Large intestine (tissue), 3 donors: ENCODE measurements at regions not wholly inside any gene's neighbourhood (a gene's known extent, or its start where the extent isn't known, plus 50 kb on each side); places are given as distances from the start of the nearest gene placed in this dataset.
A peak's percentile ranks its signal among the peaks of the same experiment; 100 is the strongest.

Source experiments
- DNase-seq, 2 donors: peaks; one replicate each; pipeline versions ENCODE4 v3.0.0 to v3.0.0-alpha.2; 2013
- H3K27ac ChIP-seq: one replicate; pipeline ENCODE4 v1.5.1; 2013; ENCODE audit warnings: low read length
- H3K27me3 ChIP-seq: 2 replicates; pipeline ENCODE4 v1.6.1; 2013; ENCODE audit warnings: low read length; ENCODE audit not compliant: control insufficient read depth, insufficient read depth
- H3K36me3 ChIP-seq: 2 replicates; pipeline ENCODE4 v1.6.1; 2013; ENCODE audit warnings: low read length; ENCODE audit not compliant: control insufficient read depth, insufficient read depth
- H3K4me1 ChIP-seq: one replicate; pipeline ENCODE4 v1.6.1; 2013; ENCODE audit warnings: low read length; ENCODE audit not compliant: control insufficient read depth, insufficient read depth
- H3K4me3 ChIP-seq: one replicate; pipeline ENCODE4 v1.5.1; 2013; ENCODE audit warnings: low read length
- H3K9me3 ChIP-seq: one replicate; pipeline ENCODE4 v1.6.1; 2013; ENCODE audit warnings: mild to moderate bottlenecking, low read depth, low read length, moderate library complexity; ENCODE audit not compliant: control insufficient read depth
- WGBS: methylation state at CpG from one replicate; pipeline ENCODE4 v1.1.5; 2013; ENCODE audit warnings: low lambda C conversion rate; ENCODE audit not compliant: insufficient coverage; 5-methylcytosine and 5-hydroxymethylcytosine counted together

GRCh38 chr12:76685246-76685678 lies 78.7 kb upstream of the ZDHHC17 start:
- Histone ChIP-seq H3K36me3 (no peaks in the 10 kb centered on the region), H3K27me3 (no peaks in the 10 kb centered on the region), H3K27ac (no peak overlapping the region), H3K4me1 (no peaks in the 10 kb centered on the region), H3K4me3 (no peak overlapping the region), H3K9me3 (no peaks in the 10 kb centered on the region)
- WGBS = no CpG with 5 or more reads among the region's 5 CpGs
- peak in 1 of 2 donors; percentile 11 for DNase-seq

DNA sequence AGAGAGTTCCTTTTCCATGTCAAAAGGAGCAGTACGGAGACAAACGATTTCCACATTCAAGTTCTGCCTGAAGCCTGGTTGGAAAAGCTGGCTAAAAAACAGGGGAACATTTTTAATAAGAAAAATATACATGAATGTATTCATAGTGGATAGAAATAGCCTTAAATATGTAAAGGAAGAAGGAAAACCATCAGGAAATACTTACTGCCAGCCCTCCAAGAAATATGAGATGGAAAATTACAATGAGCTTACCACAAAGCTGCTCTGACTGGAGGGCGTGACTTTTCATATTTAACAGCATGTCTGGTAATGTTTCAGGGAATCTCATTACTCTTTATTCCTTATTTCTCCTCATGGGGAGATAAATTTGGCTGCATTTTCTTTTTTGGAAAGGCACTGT lies 75.9 kb upstream of the ZDHHC17 start:
- DNase-seq = no peak
- WGBS = 80% methylated on average over 2 of the region's 3 CpGs
- no peak overlapping the region for H3K27ac ChIP-seq

GRCh38 chr12:76688631-76689030 lies 75.3 kb upstream of the ZDHHC17 start:
- WGBS = 100% methylated on average over 1 of the region's 2 CpGs
- Histone ChIP-seq H3K4me3 (no peak overlapping the region), H3K27ac (no peak overlapping the region), H3K27me3 (no peaks in the 10 kb centered on the region), H3K9me3 (no peaks in the 10 kb centered on the region), H3K4me1 (no peaks in the 10 kb centered on the region), H3K36me3 (no peaks in the 10 kb centered on the region)
- no peak for DNase-seq

More for the DNA sequence above, 75.9 kb upstream of the ZDHHC17 start:
- H3K9me3 ChIP-seq = no peaks in the 10 kb centered on the region
- no peaks in the 10 kb centered on the region for H3K36me3 ChIP-seq
- H3K4me3 ChIP-seq = no peak overlapping the region
- H3K4me1 ChIP-seq = no peaks in the 10 kb centered on the region
- H3K27me3 ChIP-seq = no peaks in the 10 kb centered on the region

DNA sequence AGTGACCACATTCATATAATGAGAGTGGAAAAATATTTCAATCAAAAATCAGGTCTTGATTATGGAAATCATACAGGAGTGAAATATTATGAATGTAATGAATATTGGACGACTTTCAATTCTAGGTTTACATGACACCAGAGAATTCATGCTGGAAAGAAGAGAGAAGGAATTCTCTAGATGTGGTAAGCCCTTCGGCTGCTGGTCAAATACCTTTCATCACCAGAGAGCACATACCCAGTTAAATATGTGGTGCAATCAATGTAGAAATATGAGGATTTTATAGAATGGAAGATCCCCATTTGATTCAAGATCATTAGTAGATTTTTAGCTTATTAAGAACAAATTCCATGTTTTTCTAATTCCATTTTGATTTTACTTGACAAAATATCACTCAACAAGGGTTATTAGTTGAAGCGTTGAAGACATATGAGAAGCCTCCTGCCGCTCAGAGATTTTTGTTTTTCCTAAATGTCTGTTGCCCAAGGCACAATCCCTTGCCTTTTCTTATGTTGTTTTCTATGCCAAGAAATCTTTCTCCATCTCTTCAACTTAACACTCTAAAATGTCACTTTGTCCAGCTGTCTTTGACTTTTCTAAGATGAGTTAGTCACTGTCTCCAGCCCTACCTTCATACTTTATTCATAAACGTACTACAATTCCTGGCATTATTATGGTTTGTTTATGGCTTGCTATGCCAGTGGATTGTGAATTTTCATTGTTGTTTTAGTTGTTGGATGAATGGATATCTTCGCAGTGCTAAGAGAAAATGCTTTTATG lies 72.8 kb upstream of the ZDHHC17 start:
- Histone ChIP-seq H3K4me1 (no peaks in the 10 kb centered on the region), H3K36me3 (no peaks in the 10 kb centered on the region), H3K27me3 (no peaks in the 10 kb centered on the region), H3K27ac (no peak overlapping the region), H3K4me3 (no peak overlapping the region), H3K9me3 (no peaks in the 10 kb centered on the region)
- WGBS = 100% methylated on average over 3 of the region's 6 CpGs
- no peak for DNase-seq

DNA sequence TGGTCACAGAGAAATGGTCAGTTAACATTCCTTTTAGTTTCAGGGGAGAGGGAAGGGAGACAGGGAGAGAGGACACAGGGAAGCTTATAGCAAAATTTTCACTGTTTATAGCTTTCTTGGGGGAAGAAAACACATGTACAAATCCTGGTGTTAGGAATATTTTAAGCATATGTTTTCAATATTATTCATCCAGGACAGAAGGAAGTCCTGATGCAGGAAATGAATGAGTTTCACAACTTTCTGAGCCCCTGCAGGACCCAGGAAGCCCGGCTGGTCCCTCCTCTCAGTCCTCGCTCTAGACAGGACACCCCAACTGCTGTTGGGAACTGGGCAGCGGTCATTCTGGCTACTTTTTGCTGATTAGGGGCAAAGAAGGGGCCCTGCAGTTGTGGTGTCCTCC lies 71.1 kb upstream of the ZDHHC17 start:
- H3K27ac ChIP-seq = no peak overlapping the region
- no CpG with 5 or more reads among the region's 3 CpGs for WGBS
- H3K9me3 ChIP-seq = no peaks in the 10 kb centered on the region
- no peaks in the 10 kb centered on the region for H3K27me3 ChIP-seq
- H3K4me3 ChIP-seq = no peak overlapping the region
- no peak for DNase-seq
- H3K4me1 ChIP-seq = no peaks in the 10 kb centered on the region
- no peaks in the 10 kb centered on the region for H3K36me3 ChIP-seq

GRCh38 chr12:76694369-76694768 lies 69.5 kb upstream of the ZDHHC17 start:
- Histone ChIP-seq H3K27ac (no peak overlapping the region), H3K9me3 (no peaks in the 10 kb centered on the region), H3K4me3 (no peak overlapping the region), H3K36me3 (no peaks in the 10 kb centered on the region), H3K4me1 (no peaks in the 10 kb centered on the region), H3K27me3 (no peaks in the 10 kb centered on the region)
- WGBS = no CpG with 5 or more reads among the region's 7 CpGs
- DNase-seq = no peak

- H3K9me3 ChIP-seq = no peaks in the 10 kb centered on the region
- no peak overlapping the region for H3K27ac ChIP-seq
- no peaks in the 10 kb centered on the region for H3K4me1 ChIP-seq
- 100% methylated on average over 1 of the region's 4 CpGs for WGBS
- no peaks in the 10 kb centered on the region for H3K36me3 ChIP-seq
- H3K27me3 ChIP-seq = no peaks in the 10 kb centered on the region
- no peak for DNase-seq
- H3K4me3 ChIP-seq = no peak overlapping the region
Observed at GRCh38 chr12:76696186-76696585, 67.7 kb upstream of the ZDHHC17 start.

DNA sequence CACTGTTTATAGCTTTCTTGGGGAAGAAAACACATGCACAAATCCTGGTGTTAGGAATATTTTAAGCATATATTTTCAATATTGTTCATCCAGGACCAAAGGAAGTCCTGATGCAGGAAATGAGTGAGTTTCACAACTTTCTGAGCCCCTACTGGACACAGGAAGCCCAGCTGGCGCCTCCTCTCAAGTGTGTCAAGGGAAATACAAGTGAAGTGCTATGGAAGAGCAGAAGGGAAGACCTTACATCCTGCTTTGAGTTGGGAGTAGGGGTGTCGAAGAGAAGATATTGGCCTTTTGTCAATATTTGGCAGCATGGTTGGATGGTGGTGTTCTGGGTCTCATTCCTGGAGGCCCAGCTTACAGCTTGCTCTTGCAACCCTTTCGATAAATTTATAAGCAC lies 66.1 kb upstream of the ZDHHC17 start:
- Histone ChIP-seq H3K4me3 (no peak overlapping the region), H3K27ac (no peak overlapping the region), H3K9me3 (no peaks in the 10 kb centered on the region), H3K27me3 (no peaks in the 10 kb centered on the region), H3K36me3 (no peaks in the 10 kb centered on the region), H3K4me1 (no peaks in the 10 kb centered on the region)
- WGBS = no CpG with 5 or more reads among the region's 3 CpGs
- DNase-seq = no peak

DNA sequence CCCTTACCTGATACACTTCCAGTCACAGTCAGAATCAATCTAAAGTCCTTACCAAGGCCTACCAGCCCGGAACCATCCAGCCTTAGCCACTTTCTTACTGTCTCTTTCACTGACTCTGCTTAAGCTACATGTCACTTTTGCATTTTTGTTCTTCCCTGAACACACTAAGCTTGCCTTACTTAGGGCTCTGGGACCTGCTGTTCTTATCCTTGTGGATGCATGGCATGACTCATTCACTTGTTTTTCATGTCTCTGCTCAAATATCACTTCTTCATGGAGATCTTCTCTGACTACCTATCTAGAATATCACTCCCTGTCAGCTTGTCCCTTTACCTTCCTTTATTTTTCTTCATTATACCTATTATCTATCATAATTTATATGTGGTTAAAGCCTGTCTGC lies 65.6 kb upstream of the ZDHHC17 start:
- no CpG with 5 or more reads among the region's 1 CpG for WGBS
- DNase-seq = no peak
- no peaks in the 10 kb centered on the region for H3K36me3 ChIP-seq

DNA sequence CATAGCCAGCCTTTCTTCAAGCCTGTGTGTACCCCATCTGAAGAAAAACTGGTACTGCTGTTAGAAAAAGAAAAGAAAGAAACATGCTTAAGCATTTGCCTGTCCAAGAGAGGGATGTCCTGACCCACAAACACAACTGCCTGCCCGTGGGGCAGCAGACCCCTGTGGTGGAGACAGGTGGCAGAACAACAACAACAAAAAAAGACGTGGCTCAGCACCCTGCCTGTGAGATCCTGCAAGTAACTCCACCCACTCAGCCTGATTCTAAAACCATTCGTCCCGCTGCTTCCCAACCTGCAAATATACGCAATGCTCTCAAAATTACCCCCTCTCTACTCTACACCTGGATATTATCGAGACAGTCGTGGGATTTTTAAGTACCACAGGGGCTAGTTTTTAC lies 64.9 kb upstream of the ZDHHC17 start:
- Histone ChIP-seq H3K27me3 (no peaks in the 10 kb centered on the region), H3K4me1 (no peaks in the 10 kb centered on the region), H3K27ac (no peak overlapping the region), H3K36me3 (no peaks in the 10 kb centered on the region), H3K9me3 (no peaks in the 10 kb centered on the region), H3K4me3 (no peak overlapping the region)
- 74% methylated on average over 5 of the region's 7 CpGs for whole genome bisulfite sequencing
- no peak for DNase-seq

More for the DNA sequence above, 65.6 kb upstream of the ZDHHC17 start:
- no peaks in the 10 kb centered on the region for H3K9me3 ChIP-seq
- no peak overlapping the region for H3K27ac ChIP-seq
- no peaks in the 10 kb centered on the region for H3K27me3 ChIP-seq
- no peak overlapping the region for H3K4me3 ChIP-seq
- no peaks in the 10 kb centered on the region for H3K4me1 ChIP-seq

GRCh38 chr12:76701690-76702089 lies 62.2 kb upstream of the ZDHHC17 start:
- Histone ChIP-seq H3K27me3 (no peaks in the 10 kb centered on the region), H3K4me3 (no peak overlapping the region), H3K4me1 (no peaks in the 10 kb centered on the region), H3K9me3 (no peaks in the 10 kb centered on the region), H3K36me3 (no peaks in the 10 kb centered on the region), H3K27ac (no peak overlapping the region)
- DNase-seq = no peak
- no CpG with 5 or more reads among the region's 1 CpG for WGBS
